Progenitor cell of endocrine pancreas (in vitro differentiated cells): ENCODE measurements at regions not wholly inside any gene's neighbourhood (a gene's known extent, or its start where the extent isn't known, plus 50 kb on each side); places are given as distances from the start of the nearest gene placed in this dataset.

Experiments
- DNase-seq: peaks from one replicate; pipeline ENCODE4 v3.0.0; 2021; ENCODE audit warnings: low spot score; ENCODE audit not compliant: unreplicated experiment
- H3K27ac Mint-ChIP-seq: 2 replicates; pipeline ENCODE4 v1.8.0; 2021; ENCODE audit warnings: mild to moderate bottlenecking, moderate library complexity, mixed read lengths
- H3K27me3 Mint-ChIP-seq: 2 replicates; pipeline ENCODE4 v1.8.0; 2021; ENCODE audit warnings: mixed read lengths
- H3K36me3 Mint-ChIP-seq: 2 replicates; pipeline ENCODE4 v1.8.0; 2022; ENCODE audit warnings: mixed read lengths; ENCODE audit not compliant: insufficient read depth
- H3K4me1 Mint-ChIP-seq: 2 replicates; pipeline ENCODE4 v1.8.0; 2021; ENCODE audit warnings: low read depth, mixed read lengths
- H3K4me3 Mint-ChIP-seq: 2 replicates; pipeline ENCODE4 v1.8.0; 2021; ENCODE audit warnings: low read depth, mild to moderate bottlenecking, moderate library complexity, mixed read lengths
- H3K9me3 Mint-ChIP-seq: 2 replicates; pipeline ENCODE4 v1.8.0; 2021; ENCODE audit warnings: low read depth, mixed read lengths
- CTCF ChIP-seq: fragments of 200-600 bp; sonication (generic); IDR thresholded peaks from one replicate; pipeline ENCODE4 v1.5.0; 2021; ENCODE audit warnings: antibody characterized with exemption, mild to moderate bottlenecking; ENCODE audit not compliant: unreplicated experiment

GRCh38 chr5:68729678-68730077, 364.1 kb upstream of the SLC30A5 start:
- H3K27me3 Mint-ChIP-seq = peaks cover 4% of the 10 kb centered on the region
- no peak overlapping the region for H3K4me3 Mint-ChIP-seq
- DNase-seq = no peak
- no peak overlapping the region for H3K27ac Mint-ChIP-seq
- no peaks in the 10 kb centered on the region for H3K4me1 Mint-ChIP-seq
- no peaks in the 10 kb centered on the region for H3K9me3 Mint-ChIP-seq
- no peaks in the 10 kb centered on the region for H3K36me3 Mint-ChIP-seq
- TF ChIP-seq CTCF = no peak

GRCh38 chr5:68730220-68730978, 363.4 kb upstream of the SLC30A5 start:
- Mint-ChIP-seq H3K4me1 (no peaks in the 10 kb centered on the region), H3K36me3 (no peaks in the 10 kb centered on the region), H3K9me3 (no peaks in the 10 kb centered on the region), H3K27ac (no peak overlapping the region), H3K4me3 (no peak overlapping the region), H3K27me3 (peaks cover 4% of the 10 kb centered on the region)
- DNase-seq = no peak
- TF ChIP-seq CTCF = no peak

GRCh38 chr5:68730979-68731654, 362.7 kb upstream of the SLC30A5 start:
- H3K4me1 Mint-ChIP-seq = no peaks in the 10 kb centered on the region
- TF ChIP-seq CTCF = no peak
- H3K9me3 Mint-ChIP-seq = no peaks in the 10 kb centered on the region
- DNase-seq = no peak
- H3K4me3 Mint-ChIP-seq = no peak overlapping the region
- no peak overlapping the region for H3K27ac Mint-ChIP-seq
- peaks cover 4% of the 10 kb centered on the region for H3K27me3 Mint-ChIP-seq
- no peaks in the 10 kb centered on the region for H3K36me3 Mint-ChIP-seq

- Mint-ChIP-seq H3K36me3 (no peaks in the 10 kb centered on the region), H3K27ac (no peak overlapping the region), H3K4me1 (no peaks in the 10 kb centered on the region), H3K9me3 (no peaks in the 10 kb centered on the region), H3K27me3 (peaks cover 4% of the 10 kb centered on the region), H3K4me3 (no peak overlapping the region)
- DNase-seq = no peak
- no peak for TF ChIP-seq CTCF
Observed at GRCh38 chr5:68732251-68732650, 361.6 kb upstream of the SLC30A5 start.

GRCh38 chr5:68734781-68735180, 359.0 kb upstream of the SLC30A5 start:
- H3K36me3 Mint-ChIP-seq = no peaks in the 10 kb centered on the region
- H3K4me1 Mint-ChIP-seq = no peaks in the 10 kb centered on the region
- no peaks in the 10 kb centered on the region for H3K9me3 Mint-ChIP-seq
- no peak overlapping the region for H3K4me3 Mint-ChIP-seq
- TF ChIP-seq CTCF = no peak
- no peak overlapping the region for H3K27ac Mint-ChIP-seq
- DNase-seq = no peak
- no peaks in the 10 kb centered on the region for H3K27me3 Mint-ChIP-seq
